ENCODE measurements at regions not wholly inside any gene's neighbourhood (a gene's known extent, or its start where the extent isn't known, plus 50 kb on each side); places are given as distances from the start of the nearest gene placed in this dataset.

GRCh38 chr21:15209224-15209623, 144.4 kb upstream of the NRIP1 start:
- no peak for TF ChIP-seq CTCF (IDR thresholded peaks at IDR 0.05)
- TF ChIP-seq POLR2A (IDR thresholded peaks at IDR 0.05), result no peak

Measured in prostate gland (tissue), 2 donors.